ENCODE measurements at regions not wholly inside any gene's neighbourhood (a gene's known extent, or its start where the extent isn't known, plus 50 kb on each side); places are given as distances from the start of the nearest gene placed in this dataset.

- TF ChIP-seq CTCF (IDR thresholded peaks at IDR 0.05) (no peak), POLR2A (IDR thresholded peaks at IDR 0.05) (no peak), POLR2AphosphoS5 (IDR thresholded peaks at IDR 0.05) (no peak)
These were observed 719.8 kb downstream of the ANKRD7 start for GRCh38 chr7:118944271-118944670.

Measured in breast epithelium (tissue), 3 donors.